ENCODE measurements at regions not wholly inside any gene's neighbourhood (a gene's known extent, or its start where the extent isn't known, plus 50 kb on each side); places are given as distances from the start of the nearest gene placed in this dataset.
A peak's percentile ranks its signal among the peaks of the same experiment; 100 is the strongest.

GRCh38 chr9:96067600-96067999 lies 192.1 kb downstream of the ERCC6L2 start:
- intact Hi-C loops (cut with micrococcal nuclease) (no loop called here), in situ Hi-C loops (cut with MboI) (no loop called here)
- Histone ChIP-seq H3K36me3 (ENCODE audit: control insufficient read depth, insufficient read depth, low read length) (no peaks in the 10 kb centered on the region), H3K9me3 (replicated peaks; ENCODE audit: control insufficient read depth, insufficient read depth, low read depth, low read length) (no peaks in the 10 kb centered on the region), H3K27me3 (ENCODE audit: control insufficient read depth in 2 of 2, insufficient read depth in 2 of 2, low read length in 2 of 2) (peaks cover 16 to 55% of the 10 kb centered on the region in 2 experiments; a peak in 4 of 5 replicates), H2AFZ (ENCODE audit: low read depth, low read length) (no peak overlapping the region), H3K79me2 (ENCODE audit: control insufficient read depth, insufficient read depth, low read length) (no peaks in the 10 kb centered on the region), H4K20me1 (replicated peaks; ENCODE audit: control insufficient read depth, insufficient read depth, low read length) (no peaks in the 10 kb centered on the region), H3K4me3 (no peak overlapping the region), H3K9me1 (ENCODE audit: control insufficient read depth, insufficient read depth, low read length) (no peaks in the 10 kb centered on the region), H3K9ac (ENCODE audit: insufficient read depth in 1 of 2, low read depth in 2 of 2, low read length in 2 of 2) (no peak overlapping the region), H3K27ac (ENCODE audit: extremely low read depth, low read depth, low read length) (no peak overlapping the region), H3K4me2 (ENCODE audit: insufficient read depth, low read length) (no peak overlapping the region), H3K4me1 (replicated peaks in 1 of 2; ENCODE audit: control insufficient read depth in 2 of 2, insufficient read depth in 2 of 2, low read length in 2 of 2) (no peaks in the 10 kb centered on the region)
- FAIRE-seq (no peak), ATAC-seq (no peak), DNase-seq (ENCODE audit: extremely low read depth in 1 of 4, low spot score in 3 of 4) (no peak)
- no TSS peak for BruUV-seq (replicated peaks)
- ChIA-PET CTCF (ENCODE audit: low intra/inter-chr PET ratio) (no interaction called here), POLR2A (interaction anchor here (0.5 to 0.6 kb wide), 2 partner anchors 233 to 376 kb away, joined by 3 to 4 read pairs; no protein-coding TSS in a partner anchor)
- TF ChIP-seq ZNF316 (IDR thresholded peaks at IDR 0.05) = peak; percentile 38
- TF ChIP-seq MAFF (IDR thresholded peaks at IDR 0.05; ENCODE audit: low read length) = peak; percentile 3; the same call in 1 of the 2 replicates
- TF ChIP-seq FOXK2 (conservative IDR thresholded peaks at IDR 0.05 in 1 of 2, IDR thresholded peaks at IDR 0.05 in 1 of 2; ENCODE audit: low read depth in 2 of 2) = no peak
- WGBS (ENCODE audit: insufficient coverage, low coverage, missing lambda C conversion rate) = 1% methylated on average over 5 of the region's 5 CpGs

- Histone ChIP-seq H3K27me3 (ENCODE audit: control insufficient read depth in 2 of 2, insufficient read depth in 2 of 2, low read length in 2 of 2) (peaks cover 16 to 49% of the 10 kb centered on the region in 2 experiments; a peak in 4 of 5 replicates), H3K9ac (ENCODE audit: insufficient read depth in 1 of 2, low read depth in 2 of 2, low read length in 2 of 2) (no peak overlapping the region), H2AFZ (ENCODE audit: low read depth, low read length) (no peak overlapping the region), H4K20me1 (replicated peaks; ENCODE audit: control insufficient read depth, insufficient read depth, low read length) (no peaks in the 10 kb centered on the region), H3K27ac (ENCODE audit: extremely low read depth, low read depth, low read length) (no peak overlapping the region), H3K9me1 (ENCODE audit: control insufficient read depth, insufficient read depth, low read length) (no peaks in the 10 kb centered on the region), H3K79me2 (ENCODE audit: control insufficient read depth, insufficient read depth, low read length) (no peaks in the 10 kb centered on the region), H3K4me2 (ENCODE audit: insufficient read depth, low read length) (no peak overlapping the region), H3K36me3 (ENCODE audit: control insufficient read depth, insufficient read depth, low read length) (no peaks in the 10 kb centered on the region), H3K9me3 (replicated peaks; ENCODE audit: control insufficient read depth, insufficient read depth, low read depth, low read length) (no peaks in the 10 kb centered on the region), H3K4me1 (replicated peaks in 1 of 2; ENCODE audit: control insufficient read depth in 2 of 2, insufficient read depth in 2 of 2, low read length in 2 of 2) (no peaks in the 10 kb centered on the region), H3K4me3 (no peak overlapping the region)
- WGBS (ENCODE audit: insufficient coverage, low coverage, missing lambda C conversion rate) = 0% methylated on average over 7 of the region's 7 CpGs
- CTCF ChIA-PET (ENCODE audit: low intra/inter-chr PET ratio) = no interaction called here
- POLR2A ChIA-PET = interaction anchor here (0.6 kb wide), 1 partner anchor 233 kb away, joined by 3 read pairs; no protein-coding TSS in a partner anchor
- DNase-seq (ENCODE audit: extremely low read depth in 1 of 4, low spot score in 3 of 4) (no peak), ATAC-seq (no peak), FAIRE-seq (no peak)
- intact Hi-C loops (cut with micrococcal nuclease) (no loop called here), in situ Hi-C loops (cut with MboI) (no loop called here)
- no TSS peak for BruUV-seq (replicated peaks)
- TF ChIP-seq ZC3H11A (IDR thresholded peaks at IDR 0.05; ENCODE audit: low read depth, low read length) (no peak), MXD1 (CRISPR knock-in tag; IDR thresholded peaks at IDR 0.05; ENCODE audit: borderline replicate concordance, poor library complexity, severe bottlenecking) (no peak), XRCC3 (IDR thresholded peaks at IDR 0.05) (no peak), SMARCC2 (IDR thresholded peaks at IDR 0.05; ENCODE audit: low read depth) (no peak), CBX8 (IDR thresholded peaks at IDR 0.05; ENCODE audit: borderline replicate concordance, extremely low read depth, low read depth, low read length, poor library complexity, severe bottlenecking) (no peak), MED1 (CRISPR knock-in tag; IDR thresholded peaks at IDR 0.05; ENCODE audit: borderline replicate concordance) (no peak), POU5F1 (IDR thresholded peaks at IDR 0.05; ENCODE audit: borderline replicate concordance, low read depth, low read length, partially characterized antibody) (no peak), NCOR1 (IDR thresholded peaks at IDR 0.05) (no peak), SMARCA4 (IDR thresholded peaks at IDR 0.05) (no peak), EHMT2 (IDR thresholded peaks at IDR 0.05) (no peak), ZBED1 (IDR thresholded peaks at IDR 0.05) (no peak)
- TF ChIP-seq, protein P1, sequence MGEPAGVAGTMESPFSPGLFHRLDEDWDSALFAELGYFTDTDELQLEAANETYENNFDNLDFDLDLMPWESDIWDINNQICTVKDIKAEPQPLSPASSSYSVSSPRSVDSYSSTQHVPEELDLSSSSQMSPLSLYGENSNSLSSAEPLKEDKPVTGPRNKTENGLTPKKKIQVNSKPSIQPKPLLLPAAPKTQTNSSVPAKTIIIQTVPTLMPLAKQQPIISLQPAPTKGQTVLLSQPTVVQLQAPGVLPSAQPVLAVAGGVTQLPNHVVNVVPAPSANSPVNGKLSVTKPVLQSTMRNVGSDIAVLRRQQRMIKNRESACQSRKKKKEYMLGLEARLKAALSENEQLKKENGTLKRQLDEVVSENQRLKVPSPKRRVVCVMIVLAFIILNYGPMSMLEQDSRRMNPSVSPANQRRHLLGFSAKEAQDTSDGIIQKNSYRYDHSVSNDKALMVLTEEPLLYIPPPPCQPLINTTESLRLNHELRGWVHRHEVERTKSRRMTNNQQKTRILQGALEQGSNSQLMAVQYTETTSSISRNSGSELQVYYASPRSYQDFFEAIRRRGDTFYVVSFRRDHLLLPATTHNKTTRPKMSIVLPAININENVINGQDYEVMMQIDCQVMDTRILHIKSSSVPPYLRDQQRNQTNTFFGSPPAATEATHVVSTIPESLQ (CRISPR knock-in tag; IDR thresholded peaks at IDR 0.05) = no peak
These were observed 191.5 kb downstream of the ERCC6L2 start for GRCh38 chr9:96067004-96067403.
